Hepatocyte (in vitro differentiated cells): ENCODE measurements at regions not wholly inside any gene's neighbourhood (a gene's known extent, or its start where the extent isn't known, plus 50 kb on each side); places are given as distances from the start of the nearest gene placed in this dataset.

ENCODE experiments used
- DNase-seq: peaks from one replicate; pipeline ENCODE4 v3.0.0-alpha.2; 2016; ENCODE audit warnings: low spot score
- H2AFZ ChIP-seq: fragments of 200-600 bp; sonication (generic); 2 replicates; pipeline ENCODE4 v1.6.0; 2016; ENCODE audit warnings: antibody characterized with exemption, mild to moderate bottlenecking
- H3K27ac ChIP-seq: fragments of 200-600 bp; sonication (generic); 2 replicates; pipeline ENCODE4 v1.5.1; 2016; ENCODE audit warnings: mild to moderate bottlenecking
- H3K27me3 ChIP-seq: fragments of 200-600 bp; sonication (generic); 2 replicates; pipeline ENCODE4 v1.6.1; 2016
- H3K36me3 ChIP-seq: fragments of 200-600 bp; sonication (generic); replicated peaks from 2 replicates; pipeline ENCODE4 v1.5.1; 2016; ENCODE audit warnings: low read depth; ENCODE audit not compliant: insufficient read depth
- H3K4me1 ChIP-seq: fragments of 200-600 bp; sonication (generic); 2 replicates; pipeline ENCODE4 v1.5.1; 2016; ENCODE audit warnings: mild to moderate bottlenecking, moderate library complexity; ENCODE audit not compliant: insufficient read depth
- H3K4me2 ChIP-seq: fragments of 200-600 bp; sonication (generic); 2 replicates; pipeline ENCODE4 v1.6.0; 2016
- H3K4me3 ChIP-seq: fragments of 200-600 bp; sonication (generic); 2 replicates; pipeline ENCODE4 v1.5.1; 2016; ENCODE audit warnings: mild to moderate bottlenecking
- H3K79me2 ChIP-seq: fragments of 200-600 bp; sonication (generic); 2 replicates; pipeline ENCODE4 v1.6.0; 2017; ENCODE audit warnings: mild to moderate bottlenecking
- H3K9me2 ChIP-seq: fragments of 200-600 bp; sonication (generic); replicated peaks from 2 replicates; pipeline ENCODE4 v1.6.0; 2017; ENCODE audit warnings: mild to moderate bottlenecking; ENCODE audit not compliant: insufficient read depth
- H3K9me3 ChIP-seq: fragments of 200-600 bp; sonication (generic); 2 replicates; pipeline ENCODE4 v1.5.1; 2016; ENCODE audit warnings: low read depth, mild to moderate bottlenecking
- H4K20me1 ChIP-seq: fragments of 200-600 bp; sonication (generic); 2 replicates; pipeline ENCODE4 v1.6.0; 2016; ENCODE audit warnings: mild to moderate bottlenecking; ENCODE audit not compliant: insufficient read depth, poor library complexity, severe bottlenecking
- CTCF ChIP-seq: fragments of 200-600 bp; sonication (generic); IDR thresholded peaks from 2 replicates; pipeline ENCODE4 v1.5.1; 2016; ENCODE audit warnings: antibody characterized with exemption, mild to moderate bottlenecking; ENCODE audit not compliant: poor library complexity
- EZH2 ChIP-seq: fragments of 200-600 bp; sonication (generic); IDR thresholded peaks from 2 replicates; pipeline ENCODE4 v1.6.1; 2016; ENCODE audit warnings: antibody characterized with exemption, mild to moderate bottlenecking, borderline replicate concordance
- EZH2phosphoT487 ChIP-seq: fragments of 200-600 bp; sonication (generic); IDR thresholded peaks from one replicate; pipeline ENCODE4 v1.6.1; 2018; ENCODE audit warnings: antibody characterized with exemption, mild to moderate bottlenecking, low read depth, moderate library complexity; ENCODE audit not compliant: unreplicated experiment, severe bottlenecking
- WGBS: methylation state at CpG from one replicate; pipeline ENCODE4 v1.1.6; 2016; ENCODE audit warnings: low lambda C conversion rate; ENCODE audit errors: missing lambda C conversion rate; 5-methylcytosine and 5-hydroxymethylcytosine counted together

GRCh38 chr18:51426996-51427395 lies 229.5 kb upstream of the MEX3C start:
- Histone ChIP-seq H3K9me3 (no peaks in the 10 kb centered on the region), H3K27ac (peak overlapping the region; percentile 74), H3K4me1 (peaks cover 11% of the 10 kb centered on the region), H2AFZ (no peak overlapping the region), H3K27me3 (no peaks in the 10 kb centered on the region), H3K36me3 (no peaks in the 10 kb centered on the region), H3K79me2 (no peaks in the 10 kb centered on the region), H4K20me1 (no peaks in the 10 kb centered on the region), H3K4me3 (no peak overlapping the region), H3K9me2 (no peaks in the 10 kb centered on the region), H3K4me2 (no peak overlapping the region)
- peak; percentile 51 for DNase-seq
- WGBS, result 33% methylated on average over 2 of the region's 2 CpGs
- TF ChIP-seq CTCF (no peak), EZH2 (no peak), EZH2phosphoT487 (no peak)

GRCh38 chr18:51429644-51430043 lies 232.2 kb upstream of the MEX3C start:
- Histone ChIP-seq H3K9me3 (no peaks in the 10 kb centered on the region), H3K36me3 (no peaks in the 10 kb centered on the region), H3K9me2 (no peaks in the 10 kb centered on the region), H3K4me2 (no peak overlapping the region), H3K4me3 (no peak overlapping the region), H3K4me1 (peaks cover 11% of the 10 kb centered on the region), H2AFZ (no peak overlapping the region), H3K27me3 (no peaks in the 10 kb centered on the region), H4K20me1 (no peaks in the 10 kb centered on the region), H3K79me2 (no peaks in the 10 kb centered on the region), H3K27ac (no peak overlapping the region)
- DNase-seq, result no peak
- no peak for TF ChIP-seq EZH2
- no peak for TF ChIP-seq EZH2phosphoT487
- TF ChIP-seq CTCF, result no peak

- no peaks in the 10 kb centered on the region for H3K79me2 ChIP-seq
- H3K27ac ChIP-seq, result peak overlapping the region; percentile 16
- TF ChIP-seq EZH2 (no peak), CTCF (no peak), EZH2phosphoT487 (no peak)
- H3K9me2 ChIP-seq, result no peaks in the 10 kb centered on the region
- peak; percentile 16 for DNase-seq
- H2AFZ ChIP-seq, result no peak overlapping the region
- no peaks in the 10 kb centered on the region for H3K36me3 ChIP-seq
- no peaks in the 10 kb centered on the region for H3K27me3 ChIP-seq
- H3K4me2 ChIP-seq, result no peak overlapping the region
- no peaks in the 10 kb centered on the region for H4K20me1 ChIP-seq
- peaks cover 11% of the 10 kb centered on the region for H3K4me1 ChIP-seq
- H3K4me3 ChIP-seq, result no peak overlapping the region
- 94% methylated on average over 1 of the region's 1 CpG for WGBS
- H3K9me3 ChIP-seq, result no peaks in the 10 kb centered on the region
Observed at GRCh38 chr18:51430538-51430937, 233.1 kb upstream of the MEX3C start.

- H3K4me2 ChIP-seq, result no peak overlapping the region
- H3K79me2 ChIP-seq, result no peaks in the 10 kb centered on the region
- WGBS, result 86% methylated on average over 4 of the region's 4 CpGs
Observed at GRCh38 chr18:51433296-51433695, 235.8 kb upstream of the MEX3C start.

More at GRCh38 chr18:51433296-51433695, 235.8 kb upstream of the MEX3C start:
- Histone ChIP-seq H3K27ac (no peak overlapping the region), H3K27me3 (no peaks in the 10 kb centered on the region), H4K20me1 (no peaks in the 10 kb centered on the region), H3K36me3 (no peaks in the 10 kb centered on the region), H3K4me1 (no peaks in the 10 kb centered on the region), H3K4me3 (no peak overlapping the region), H3K9me3 (no peaks in the 10 kb centered on the region), H3K9me2 (no peaks in the 10 kb centered on the region), H2AFZ (no peak overlapping the region)
- TF ChIP-seq EZH2 (no peak), EZH2phosphoT487 (no peak), CTCF (no peak)
- no peak for DNase-seq
